Vagina (tissue), 2 donors: ENCODE measurements at regions not wholly inside any gene's neighbourhood (a gene's known extent, or its start where the extent isn't known, plus 50 kb on each side); places are given as distances from the start of the nearest gene placed in this dataset.

ENCODE experiments used
- POLR2A ChIP-seq, 2 donors: fragments of 450-650 bp; IDR thresholded peaks; one replicate each; pipeline ENCODE4 v1.6.1; 2017; ENCODE audit warnings: antibody characterized with exemption in 2 of 2, mild to moderate bottlenecking in 2 of 2, moderate library complexity in 2 of 2
- POLR2AphosphoS5 ChIP-seq, 2 donors: sonication (generic); formaldehyde crosslinking; IDR thresholded peaks; one replicate each; pipeline ENCODE4 v1.9.0; 2017; ENCODE audit warnings: antibody characterized with exemption in 2 of 2, mild to moderate bottlenecking in 2 of 2, low read depth in 1 of 2; ENCODE audit not compliant: insufficient read depth in 1 of 2
- TF ChIP-seq, protein P1 (sequence below), 3 experiments: fragments of 450-650 bp in 2 of 3; fragments of 200-600 bp in 1 of 3; sonication (generic) in 1 of 3; IDR thresholded peaks; one replicate each; pipeline ENCODE4 v1.5.1; 2017 to 2019; ENCODE audit warnings: antibody characterized with exemption in 3 of 3, mild to moderate bottlenecking in 2 of 3, moderate library complexity in 2 of 3

- no peak for TF ChIP-seq POLR2AphosphoS5 (IDR thresholded peaks at IDR 0.05; ENCODE audit: insufficient read depth in 1 of 2, low read depth in 1 of 2)
- TF ChIP-seq, protein P1, sequence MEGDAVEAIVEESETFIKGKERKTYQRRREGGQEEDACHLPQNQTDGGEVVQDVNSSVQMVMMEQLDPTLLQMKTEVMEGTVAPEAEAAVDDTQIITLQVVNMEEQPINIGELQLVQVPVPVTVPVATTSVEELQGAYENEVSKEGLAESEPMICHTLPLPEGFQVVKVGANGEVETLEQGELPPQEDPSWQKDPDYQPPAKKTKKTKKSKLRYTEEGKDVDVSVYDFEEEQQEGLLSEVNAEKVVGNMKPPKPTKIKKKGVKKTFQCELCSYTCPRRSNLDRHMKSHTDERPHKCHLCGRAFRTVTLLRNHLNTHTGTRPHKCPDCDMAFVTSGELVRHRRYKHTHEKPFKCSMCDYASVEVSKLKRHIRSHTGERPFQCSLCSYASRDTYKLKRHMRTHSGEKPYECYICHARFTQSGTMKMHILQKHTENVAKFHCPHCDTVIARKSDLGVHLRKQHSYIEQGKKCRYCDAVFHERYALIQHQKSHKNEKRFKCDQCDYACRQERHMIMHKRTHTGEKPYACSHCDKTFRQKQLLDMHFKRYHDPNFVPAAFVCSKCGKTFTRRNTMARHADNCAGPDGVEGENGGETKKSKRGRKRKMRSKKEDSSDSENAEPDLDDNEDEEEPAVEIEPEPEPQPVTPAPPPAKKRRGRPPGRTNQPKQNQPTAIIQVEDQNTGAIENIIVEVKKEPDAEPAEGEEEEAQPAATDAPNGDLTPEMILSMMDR (IDR thresholded peaks at IDR 0.05), result no peak
- no peak for TF ChIP-seq POLR2A (IDR thresholded peaks at IDR 0.05)
Observed at GRCh38 chr13:73984201-73984600, 150.0 kb downstream of the KLF12 start.
